Motor neuron (in vitro differentiated cells): ENCODE measurements at regions not wholly inside any gene's neighbourhood (a gene's known extent, or its start where the extent isn't known, plus 50 kb on each side); places are given as distances from the start of the nearest gene placed in this dataset.

Source experiments
- ATAC-seq, 8 experiments: fragments of 200-7000 bp; cut with Tn5 transposase; replicated peaks in 6 of 8; 2 replicates each; pipeline ENCODE4 v1.8.0; 2021; ENCODE audit warnings: mild to moderate bottlenecking in 8 of 8, moderate library complexity in 8 of 8
- H3K27ac ChIP-seq, 2 donors: fragments of 250-450 bp; sonication (Bioruptor Pico); 2 replicates each; pipeline ENCODE4 v1.9.0; 2021; ENCODE audit warnings: antibody characterized with exemption in 2 of 2, mild to moderate bottlenecking in 2 of 2, moderate library complexity in 1 of 2
- H3K4me1 ChIP-seq, 2 donors: fragments of 250-450 bp; sonication (Bioruptor Pico); replicated peaks in 1 of 2; 2 replicates each; pipeline ENCODE4 v1.6.1; 2021; ENCODE audit warnings: antibody characterized with exemption in 2 of 2, mild to moderate bottlenecking in 2 of 2, moderate library complexity in 1 of 2
- H3K4me3 ChIP-seq, 5 donors: fragments of 250-450 bp; sonication (Bioruptor Pico); 2 replicates each; pipeline ENCODE4 v1.9.0; 2021; ENCODE audit warnings: antibody characterized with exemption in 5 of 5, mild to moderate bottlenecking in 5 of 5, moderate library complexity in 4 of 5
- WGBS, 10 experiments: fragments of 450-650 bp; shearing (Covaris generic); methylation state at CpG; one replicate each; pipeline ENCODE4 v1.0.0; 2022; 5-methylcytosine and 5-hydroxymethylcytosine counted together
- in situ Hi-C, 9 experiments: fragments of 400-800 bp; cut with MboI; loops; one replicate each; pipeline ENCODE4 v1.15.0; 2021; ENCODE audit warnings: low sequenced_read_pairs in 9 of 9, low pct_unique_long_range_greater_than_20kb in 2 of 9; ENCODE audit not compliant: unreplicated experiment in 9 of 9

DNA sequence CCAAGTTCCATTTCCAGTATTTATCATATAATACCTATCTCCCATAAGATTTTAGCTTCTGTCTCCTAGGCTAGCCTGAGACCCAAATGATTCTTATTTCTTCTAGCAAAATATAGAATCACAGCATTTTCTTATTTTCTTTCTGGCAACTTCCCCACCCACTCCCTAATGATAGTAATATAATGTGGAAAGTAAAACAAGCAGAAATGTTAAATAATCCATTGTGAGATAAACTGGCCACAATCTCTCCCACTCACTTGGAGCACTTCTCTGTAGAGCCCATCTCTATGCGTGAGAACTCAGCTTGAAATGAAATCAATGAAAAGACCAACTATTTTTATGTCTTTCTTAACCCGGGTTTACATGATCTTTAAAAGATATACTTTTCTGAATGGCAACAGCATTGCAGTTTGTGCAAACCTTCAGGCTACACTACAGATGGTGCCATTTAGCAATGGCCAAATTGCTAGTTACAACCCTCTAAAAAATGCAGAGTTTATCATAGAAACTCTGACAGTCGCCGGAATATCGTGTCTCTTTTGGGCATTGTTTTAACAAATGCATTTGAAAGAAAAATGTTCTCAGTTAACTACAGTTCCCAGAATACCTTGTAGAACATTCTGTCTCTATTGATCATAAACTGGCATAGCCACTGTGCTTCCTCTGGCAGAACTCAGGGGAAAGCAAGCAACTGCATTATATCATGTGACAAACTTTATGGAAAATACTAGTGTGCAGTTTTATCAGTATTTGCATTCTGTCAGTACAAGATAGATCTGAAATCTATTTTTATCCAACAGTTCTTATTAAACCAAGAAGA is 1407.4 kb upstream of the ZEB2 start:
- Histone ChIP-seq H3K4me3 (no peak overlapping the region), H3K27ac (no peak overlapping the region), H3K4me1 (peaks cover 8 to 18% of the 10 kb centered on the region in 2 donors)
- in situ Hi-C loops, result no loop called here
- ATAC-seq, result peak in 2 of 8 experiments; percentile 23 to 38
- 21 to 96% (median 82%) methylated on average over 2 to 5 of the region's 5 CpGs for WGBS, 10 experiments

DNA sequence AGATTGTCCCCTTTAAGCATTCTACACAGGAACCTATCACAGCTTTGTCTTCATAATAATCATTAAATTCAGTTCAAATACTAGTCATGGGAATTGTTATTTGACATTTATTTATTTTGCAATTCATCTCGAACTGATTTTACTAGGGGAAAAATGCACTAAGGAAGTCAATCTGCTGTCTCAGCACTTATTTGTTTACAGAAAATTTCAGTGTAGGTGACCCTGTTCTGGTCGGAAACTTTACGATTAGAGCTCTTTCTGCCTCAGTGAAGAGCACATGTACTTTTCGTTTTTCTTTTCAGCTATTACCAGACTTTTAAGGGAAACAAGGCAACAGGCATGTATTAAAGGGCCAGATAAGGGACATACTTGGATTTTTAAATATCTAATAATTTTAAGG is 1405.7 kb upstream of the ZEB2 start:
- no peak for ATAC-seq
- Histone ChIP-seq H3K27ac (no peak overlapping the region), H3K4me3 (no peak overlapping the region), H3K4me1 (peaks cover 0 to 2% of the 10 kb centered on the region in 2 donors)
- in situ Hi-C loops, result no loop called here
- 51 to 100% (median 79%) methylated on average over 2 to 4 of the region's 4 CpGs; no CpG with 5 or more reads in 2 of the 10 experiments for WGBS, 10 experiments

GRCh38 chr2:145919477-145919876 is 1399.6 kb upstream of the ZEB2 start:
- H3K27ac ChIP-seq, result no peak overlapping the region
- in situ Hi-C loops, result no loop called here
- 11 to 100% (median 74%) methylated on average over 1 to 2 of the region's 2 CpGs; no CpG with 5 or more reads in 1 of the 10 experiments for WGBS, 10 experiments
- ATAC-seq, result peak in 2 of 8 experiments; percentile 22 to 46
- no peak overlapping the region for H3K4me3 ChIP-seq
- H3K4me1 ChIP-seq, result no peaks in the 10 kb centered on the region

DNA sequence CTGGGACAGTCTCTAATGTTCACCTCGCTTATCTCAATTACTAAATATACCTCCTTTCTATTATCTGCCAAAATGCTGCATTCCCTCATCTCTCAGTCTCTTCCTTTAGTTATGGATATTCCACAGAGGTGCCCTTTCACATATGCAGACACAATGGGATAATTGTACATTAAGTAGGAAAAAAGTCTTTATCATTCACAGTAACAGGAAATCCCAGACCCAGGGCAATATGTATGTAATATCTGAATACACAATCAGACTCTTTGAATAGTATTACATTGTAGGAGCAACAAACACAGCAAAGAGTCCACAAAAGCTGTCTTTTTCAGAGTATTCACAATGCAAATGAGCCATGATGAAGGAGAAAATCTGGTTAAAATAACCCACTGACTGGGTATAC is 1399.0 kb upstream of the ZEB2 start:
- 50 to 100% (median 90%) methylated on average over 1 of the region's 1 CpG; no CpG with 5 or more reads in 6 of the 10 experiments for WGBS, 10 experiments

DNA sequence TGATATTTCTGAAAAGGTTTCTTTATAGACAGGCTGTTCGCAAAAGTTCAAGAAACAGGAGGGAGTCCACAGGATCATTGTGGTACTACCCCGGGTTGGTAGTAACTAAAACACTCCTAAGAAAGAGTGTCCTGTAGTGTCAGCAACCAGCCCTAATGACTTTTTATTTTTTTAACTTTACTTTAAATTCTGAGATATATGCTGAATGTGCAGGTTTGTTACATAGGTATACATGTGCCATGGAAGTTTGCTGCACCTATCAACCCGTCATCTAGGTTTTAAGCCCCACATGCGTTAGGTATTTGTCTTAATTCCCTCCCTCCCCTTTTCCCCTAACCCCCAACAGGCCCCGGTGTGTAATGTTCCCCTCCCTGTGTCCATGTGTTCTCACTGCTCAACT is 1396.9 kb upstream of the ZEB2 start:
- Histone ChIP-seq H3K4me3 (no peak overlapping the region), H3K4me1 (no peaks in the 10 kb centered on the region), H3K27ac (no peak overlapping the region)
- in situ Hi-C loops, result no loop called here
- 86 to 100% (median 96%) methylated on average over 1 to 3 of the region's 5 CpGs; no CpG with 5 or more reads in 5 of the 10 experiments for WGBS, 10 experiments
- no peak for ATAC-seq

More for the DNA sequence above, 1399.0 kb upstream of the ZEB2 start:
- Histone ChIP-seq H3K4me3 (no peak overlapping the region), H3K27ac (no peak overlapping the region), H3K4me1 (no peaks in the 10 kb centered on the region)
- ATAC-seq, result no peak
- in situ Hi-C loops, result no loop called here

DNA sequence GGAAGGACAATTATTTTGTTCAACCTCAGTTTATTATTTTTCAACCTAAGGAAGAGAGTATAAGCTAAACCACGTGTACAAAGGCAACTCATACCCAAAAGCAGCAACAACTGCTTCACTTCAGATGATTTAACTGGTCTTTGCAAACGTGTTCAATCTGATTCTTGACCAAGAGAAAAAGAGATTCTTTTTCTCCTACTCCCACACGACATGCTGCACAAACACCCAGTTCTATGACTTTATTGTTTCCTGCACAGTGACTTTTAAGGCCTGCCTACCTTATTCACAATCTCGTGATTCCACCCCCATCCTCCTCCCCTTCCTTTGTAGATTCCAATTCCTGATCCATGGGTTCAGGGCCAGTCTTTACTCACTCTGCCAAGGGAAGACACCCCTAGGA is 1394.8 kb upstream of the ZEB2 start:
- ATAC-seq, result no peak
- in situ Hi-C loops, result no loop called here
- 40 to 93% (median 61%) methylated on average over 1 to 4 of the region's 4 CpGs; no CpG with 5 or more reads in 1 of the 10 experiments for whole genome bisulfite sequencing, 10 experiments
- Histone ChIP-seq H3K4me1 (peaks cover 0 to under 1% of the 10 kb centered on the region in 2 donors), H3K27ac (no peak overlapping the region), H3K4me3 (no peak overlapping the region)

DNA sequence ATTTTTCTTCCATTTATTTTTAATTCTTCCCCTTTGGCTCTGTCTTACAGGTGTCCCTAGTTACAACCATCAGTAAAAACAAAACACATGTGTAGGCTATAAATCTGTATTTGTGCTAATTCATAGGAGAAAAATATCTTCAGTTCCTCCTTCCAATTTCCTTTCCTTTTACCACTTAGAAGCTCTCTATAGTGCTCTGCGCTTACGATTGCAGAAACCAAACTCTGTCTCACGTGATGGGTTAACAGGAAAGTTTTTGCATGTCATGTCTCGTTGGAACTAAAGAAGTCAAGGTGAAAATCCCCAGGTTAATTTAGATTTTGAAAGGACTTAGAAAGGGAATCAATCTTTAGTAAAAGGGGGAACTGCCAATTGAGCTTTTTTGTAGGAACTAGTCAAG is 1390.5 kb upstream of the ZEB2 start:
- no peak overlapping the region for H3K27ac ChIP-seq
- no peak for ATAC-seq
- no peak overlapping the region for H3K4me3 ChIP-seq
- H3K4me1 ChIP-seq, result peaks cover 0 to 6% of the 10 kb centered on the region in 2 donors
- 74 to 100% (median 89%) methylated on average over 2 to 4 of the region's 4 CpGs; no CpG with 5 or more reads in 1 of the 10 experiments for WGBS, 10 experiments
- in situ Hi-C loops, result no loop called here

GRCh38 chr2:145909766-145910165 is 1389.8 kb upstream of the ZEB2 start:
- Histone ChIP-seq H3K4me1 (peaks cover 0 to 6% of the 10 kb centered on the region in 2 donors), H3K27ac (no peak overlapping the region), H3K4me3 (no peak overlapping the region)
- no peak for ATAC-seq
- in situ Hi-C loops, result no loop called here

DNA sequence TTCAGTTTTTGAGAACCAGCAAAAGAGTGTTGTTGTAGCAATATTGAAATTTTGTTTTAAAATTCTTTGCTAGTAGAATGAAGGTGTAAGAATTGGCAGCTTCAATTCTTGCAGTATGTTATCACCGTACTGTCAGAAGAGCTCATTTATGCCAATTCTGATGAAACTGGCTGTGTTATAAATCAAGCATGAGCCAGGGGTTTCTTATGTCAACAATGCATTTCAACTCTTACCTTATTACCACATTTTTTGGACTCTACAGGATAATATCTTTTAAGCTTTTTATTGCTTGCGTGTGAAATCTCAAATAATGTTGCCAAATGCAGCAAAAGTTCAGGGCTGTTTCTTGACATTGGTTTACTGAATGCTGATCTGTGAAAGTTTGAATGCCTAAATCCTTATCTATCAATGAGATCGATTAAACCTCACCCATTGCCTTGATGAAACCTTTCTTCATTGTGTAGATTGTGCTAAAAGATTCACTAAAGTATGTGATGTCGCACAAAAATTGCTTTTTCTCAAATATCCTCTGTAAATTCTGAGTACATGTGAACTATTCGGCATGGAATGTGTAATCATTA is 1389.3 kb upstream of the ZEB2 start:
- ATAC-seq, result no peak
- no peak overlapping the region for H3K4me3 ChIP-seq
- H3K27ac ChIP-seq, result no peak overlapping the region
- H3K4me1 ChIP-seq, result peaks cover 0 to 6% of the 10 kb centered on the region in 2 donors
- WGBS, 10 experiments, result 66 to 100% (median 94%) methylated on average over 1 to 5 of the region's 5 CpGs
- in situ Hi-C loops, result no loop called here

- peak in 2 of 8 experiments; percentile 20 to 55 for ATAC-seq
- in situ Hi-C loops, result no loop called here
- H3K27ac ChIP-seq, result no peak overlapping the region
- 0 to 100% (median 83%) methylated on average over 1 of the region's 1 CpG; no CpG with 5 or more reads in 4 of the 10 experiments for WGBS, 10 experiments
- no peak overlapping the region for H3K4me3 ChIP-seq
- H3K4me1 ChIP-seq, result peaks cover 0 to 6% of the 10 kb centered on the region in 2 donors
Observed at GRCh38 chr2:145906354-145906753, 1386.4 kb upstream of the ZEB2 start.

DNA sequence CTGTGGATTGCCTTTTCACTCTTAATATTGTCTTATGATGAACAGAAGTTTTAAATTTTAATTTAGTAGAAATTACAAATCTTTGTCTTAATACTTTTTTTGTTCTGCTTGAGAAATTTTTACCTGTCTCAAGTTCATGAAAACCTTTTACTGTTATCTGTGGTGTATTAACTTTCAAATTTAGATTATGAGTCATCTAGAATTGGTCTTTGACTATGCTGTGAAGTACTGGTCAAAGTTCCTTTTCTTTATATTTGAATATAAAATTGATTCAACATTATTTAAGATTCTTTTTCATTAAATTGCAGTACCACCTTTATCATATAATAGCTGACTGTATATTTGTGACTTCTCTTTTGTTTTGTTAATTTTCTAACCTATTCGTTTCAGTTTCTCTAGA is 1385.5 kb upstream of the ZEB2 start:
- Histone ChIP-seq H3K27ac (no peak overlapping the region), H3K4me3 (no peak overlapping the region), H3K4me1 (peaks cover 0 to 6% of the 10 kb centered on the region in 2 donors)
- in situ Hi-C loops, result no loop called here
- no peak for ATAC-seq
- 0 to 100% (median 71%) methylated on average over 1 of the region's 1 CpG for WGBS, 10 experiments

DNA sequence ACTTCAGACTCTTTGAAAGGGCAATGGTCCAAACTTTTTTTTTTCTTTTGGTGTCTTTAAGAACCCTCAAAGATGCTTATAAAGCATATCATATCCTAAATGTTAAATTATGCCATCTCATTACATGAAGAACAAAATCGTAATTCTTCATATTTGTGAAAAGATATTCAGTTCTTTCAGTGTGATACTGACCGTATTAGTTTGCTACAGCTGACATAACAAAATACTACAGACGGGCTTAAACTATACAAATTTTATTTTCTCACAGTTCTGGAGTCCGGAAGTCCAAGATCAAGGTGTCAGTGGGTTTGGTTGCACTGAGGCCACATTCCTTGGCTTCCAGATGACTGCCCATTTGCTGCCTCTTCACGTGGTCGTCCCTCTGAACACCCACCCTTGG is 1377.2 kb upstream of the ZEB2 start:
- 73 to 90% (median 87%) methylated on average over 2 to 6 of the region's 6 CpGs; no CpG with 5 or more reads in 1 of the 10 experiments for WGBS, 10 experiments
- in situ Hi-C loops, result loop anchor here in 1 of 9 experiments (25.0 kb wide), 1 partner anchor 110 kb away; no protein-coding TSS in a partner anchor
- Histone ChIP-seq H3K27ac (no peak overlapping the region), H3K4me1 (no peaks in the 10 kb centered on the region), H3K4me3 (no peak overlapping the region)
- no peak for ATAC-seq

GRCh38 chr2:145887915-145888314 is 1368.0 kb upstream of the ZEB2 start:
- 80 to 100% (median 93%) methylated on average over 1 of the region's 1 CpG; no CpG with 5 or more reads in 5 of the 10 experiments for WGBS, 10 experiments
- no peak overlapping the region for H3K4me3 ChIP-seq
- in situ Hi-C loops, result loop anchor here in 1 of 9 experiments (25.0 kb wide), 1 partner anchor 101 kb away; no protein-coding TSS in a partner anchor
- H3K27ac ChIP-seq, result no peak overlapping the region
- no peaks in the 10 kb centered on the region for H3K4me1 ChIP-seq
- ATAC-seq, result no peak
